ENCODE measurements at regions not wholly inside any gene's neighbourhood (a gene's known extent, or its start where the extent isn't known, plus 50 kb on each side); places are given as distances from the start of the nearest gene placed in this dataset.

- TF ChIP-seq POLR2A (IDR thresholded peaks at IDR 0.05; ENCODE audit: extremely low read depth, insufficient read length): no peak
- no peak for TF ChIP-seq CTCF (IDR thresholded peaks at IDR 0.05; ENCODE audit: low read depth, low read length)
- no peak for TF ChIP-seq MYC (IDR thresholded peaks at IDR 0.05; ENCODE audit: low read depth, low read length)
Measured at GRCh38 chr16:14384745-14385144, 245.3 kb downstream of the PARN start.

Measured in NB4 (cell line).